ENCODE measurements at regions not wholly inside any gene's neighbourhood (a gene's known extent, or its start where the extent isn't known, plus 50 kb on each side); places are given as distances from the start of the nearest gene placed in this dataset.

DNA sequence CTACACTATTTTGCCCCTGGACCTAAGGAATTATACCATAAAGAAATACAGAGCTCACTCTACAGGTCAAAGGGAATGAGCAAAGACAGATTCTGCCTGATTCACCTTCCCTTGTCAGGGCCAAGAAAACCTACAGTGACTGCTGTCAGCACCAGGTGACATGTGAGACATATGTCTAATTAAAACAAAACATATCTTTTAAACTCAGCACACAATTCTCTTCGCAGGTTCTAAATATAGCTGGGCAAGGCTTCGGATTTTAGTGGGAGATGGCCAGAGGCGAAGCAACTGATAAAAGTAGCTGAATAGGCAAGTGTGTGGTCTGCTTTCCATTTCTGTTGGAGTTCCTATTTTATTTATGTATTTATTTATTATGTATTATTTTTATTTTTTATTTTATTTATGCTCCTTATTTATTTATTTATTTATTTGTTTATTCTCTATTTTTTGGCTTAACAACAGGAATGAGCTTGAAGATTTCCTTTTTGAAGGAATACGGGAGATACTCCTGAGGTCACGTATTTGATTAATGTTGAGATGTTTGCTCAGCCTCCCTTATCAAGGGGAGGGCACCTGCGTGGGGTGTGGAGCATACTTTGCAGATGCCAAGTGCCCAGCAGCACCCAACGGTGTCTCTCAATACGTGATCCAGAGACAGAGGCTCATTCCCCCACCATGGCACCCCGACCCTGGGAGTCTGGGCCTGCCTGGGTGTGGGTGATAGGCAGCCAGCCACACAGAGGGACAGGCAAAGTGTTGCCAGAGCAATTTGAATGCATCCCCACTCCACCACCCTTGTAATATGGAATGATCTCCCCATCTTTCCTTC, 141.8 kb downstream of the RNF152 start:
- 88% methylated on average over 9 of the region's 9 CpGs for WGBS
- Histone ChIP-seq H3K36me3 (no peaks in the 10 kb centered on the region), H3K4me3 (no peak overlapping the region), H3K27me3 (no peaks in the 10 kb centered on the region), H3K4me1 (no peaks in the 10 kb centered on the region), H3K9me3 (no peaks in the 10 kb centered on the region), H3K27ac (no peak overlapping the region)
- TF ChIP-seq, protein P1, sequence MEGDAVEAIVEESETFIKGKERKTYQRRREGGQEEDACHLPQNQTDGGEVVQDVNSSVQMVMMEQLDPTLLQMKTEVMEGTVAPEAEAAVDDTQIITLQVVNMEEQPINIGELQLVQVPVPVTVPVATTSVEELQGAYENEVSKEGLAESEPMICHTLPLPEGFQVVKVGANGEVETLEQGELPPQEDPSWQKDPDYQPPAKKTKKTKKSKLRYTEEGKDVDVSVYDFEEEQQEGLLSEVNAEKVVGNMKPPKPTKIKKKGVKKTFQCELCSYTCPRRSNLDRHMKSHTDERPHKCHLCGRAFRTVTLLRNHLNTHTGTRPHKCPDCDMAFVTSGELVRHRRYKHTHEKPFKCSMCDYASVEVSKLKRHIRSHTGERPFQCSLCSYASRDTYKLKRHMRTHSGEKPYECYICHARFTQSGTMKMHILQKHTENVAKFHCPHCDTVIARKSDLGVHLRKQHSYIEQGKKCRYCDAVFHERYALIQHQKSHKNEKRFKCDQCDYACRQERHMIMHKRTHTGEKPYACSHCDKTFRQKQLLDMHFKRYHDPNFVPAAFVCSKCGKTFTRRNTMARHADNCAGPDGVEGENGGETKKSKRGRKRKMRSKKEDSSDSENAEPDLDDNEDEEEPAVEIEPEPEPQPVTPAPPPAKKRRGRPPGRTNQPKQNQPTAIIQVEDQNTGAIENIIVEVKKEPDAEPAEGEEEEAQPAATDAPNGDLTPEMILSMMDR (IDR thresholded peaks at IDR 0.05) = no peak
- TF ChIP-seq POLR2AphosphoS5 (IDR thresholded peaks at IDR 0.05) (no peak), EP300 (IDR thresholded peaks at IDR 0.05) (no peak), POLR2A (IDR thresholded peaks at IDR 0.05) (no peak)
- no peak for DNase-seq (ENCODE audit: low spot score in 2 of 2)

DNA sequence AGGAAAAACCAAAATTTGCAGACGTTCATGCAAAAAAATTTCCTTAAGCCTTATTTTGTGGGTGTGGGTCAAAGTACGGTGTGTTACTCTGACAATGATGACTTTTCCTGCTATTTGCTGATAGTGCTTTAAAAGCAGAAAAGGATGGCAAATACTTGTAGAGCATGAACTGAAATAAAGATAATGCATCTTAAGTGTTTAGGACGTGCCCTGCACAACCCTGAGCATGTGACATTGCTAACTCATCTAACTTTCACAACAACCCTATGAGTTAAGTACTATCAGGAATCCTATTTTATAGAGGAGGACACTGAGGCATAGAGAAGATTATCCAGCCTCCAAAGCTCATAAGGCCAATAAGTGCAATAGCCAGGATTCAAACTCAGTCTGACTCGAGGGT, 143.3 kb downstream of the RNF152 start:
- H3K27me3 ChIP-seq = no peaks in the 10 kb centered on the region
- no peaks in the 10 kb centered on the region for H3K36me3 ChIP-seq
- H3K4me3 ChIP-seq = no peak overlapping the region
- TF ChIP-seq EP300 (IDR thresholded peaks at IDR 0.05) (no peak), POLR2A (IDR thresholded peaks at IDR 0.05) (no peak)
- no peaks in the 10 kb centered on the region for H3K4me1 ChIP-seq
- 87% methylated on average over 4 of the region's 4 CpGs for WGBS
- no peak overlapping the region for H3K27ac ChIP-seq
- DNase-seq (ENCODE audit: low spot score in 2 of 2) = no peak
- H3K9me3 ChIP-seq = no peaks in the 10 kb centered on the region

DNA sequence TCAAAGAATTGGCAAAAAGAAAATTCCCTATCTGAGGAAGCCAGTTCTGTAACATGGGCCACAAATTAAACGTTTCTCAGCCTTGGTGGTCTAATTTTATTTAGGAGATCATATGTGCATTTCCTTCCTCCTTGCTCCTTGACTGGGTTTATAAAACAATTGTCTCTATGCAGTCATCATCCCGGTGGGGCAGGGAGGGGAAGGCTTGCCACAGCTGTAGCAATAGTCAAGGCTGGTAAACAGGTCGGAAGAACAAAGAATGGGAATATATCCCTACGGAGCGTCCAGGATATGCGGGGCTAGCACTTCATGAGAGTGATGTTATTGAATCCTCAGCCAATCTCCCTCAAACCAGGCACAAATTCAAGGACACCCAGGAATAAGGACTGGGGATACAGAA, 143.8 kb downstream of the RNF152 start:
- no peak for TF ChIP-seq POLR2AphosphoS5 (IDR thresholded peaks at IDR 0.05)
- TF ChIP-seq, protein P1 (IDR thresholded peaks at IDR 0.05) = no peak
- no peak for TF ChIP-seq POLR2A (IDR thresholded peaks at IDR 0.05)
- no peaks in the 10 kb centered on the region for H3K9me3 ChIP-seq
- H3K36me3 ChIP-seq = no peaks in the 10 kb centered on the region
- DNase-seq (ENCODE audit: low spot score in 2 of 2) = no peak
- 70% methylated on average over 6 of the region's 6 CpGs for WGBS
- H3K4me3 ChIP-seq = no peak overlapping the region
- H3K27ac ChIP-seq = no peak overlapping the region
- H3K27me3 ChIP-seq = no peaks in the 10 kb centered on the region
- no peaks in the 10 kb centered on the region for H3K4me1 ChIP-seq

- peaks cover 7% of the 10 kb centered on the region for H3K4me1 ChIP-seq
- no peak overlapping the region for H3K27ac ChIP-seq
- no peaks in the 10 kb centered on the region for H3K9me3 ChIP-seq
- no peak for DNase-seq (ENCODE audit: low spot score in 2 of 2)
- TF ChIP-seq POLR2AphosphoS5 (IDR thresholded peaks at IDR 0.05) (no peak), EP300 (IDR thresholded peaks at IDR 0.05) (no peak), POLR2A (IDR thresholded peaks at IDR 0.05) (no peak)
- TF ChIP-seq, protein P1 (IDR thresholded peaks at IDR 0.05) = no peak
- H3K4me3 ChIP-seq = no peak overlapping the region
- H3K27me3 ChIP-seq = no peaks in the 10 kb centered on the region
- 80% methylated on average over 10 of the region's 10 CpGs for WGBS
- H3K36me3 ChIP-seq = no peaks in the 10 kb centered on the region
These were observed 144.8 kb downstream of the RNF152 start for GRCh38 chr18:61748004-61748403.

DNA sequence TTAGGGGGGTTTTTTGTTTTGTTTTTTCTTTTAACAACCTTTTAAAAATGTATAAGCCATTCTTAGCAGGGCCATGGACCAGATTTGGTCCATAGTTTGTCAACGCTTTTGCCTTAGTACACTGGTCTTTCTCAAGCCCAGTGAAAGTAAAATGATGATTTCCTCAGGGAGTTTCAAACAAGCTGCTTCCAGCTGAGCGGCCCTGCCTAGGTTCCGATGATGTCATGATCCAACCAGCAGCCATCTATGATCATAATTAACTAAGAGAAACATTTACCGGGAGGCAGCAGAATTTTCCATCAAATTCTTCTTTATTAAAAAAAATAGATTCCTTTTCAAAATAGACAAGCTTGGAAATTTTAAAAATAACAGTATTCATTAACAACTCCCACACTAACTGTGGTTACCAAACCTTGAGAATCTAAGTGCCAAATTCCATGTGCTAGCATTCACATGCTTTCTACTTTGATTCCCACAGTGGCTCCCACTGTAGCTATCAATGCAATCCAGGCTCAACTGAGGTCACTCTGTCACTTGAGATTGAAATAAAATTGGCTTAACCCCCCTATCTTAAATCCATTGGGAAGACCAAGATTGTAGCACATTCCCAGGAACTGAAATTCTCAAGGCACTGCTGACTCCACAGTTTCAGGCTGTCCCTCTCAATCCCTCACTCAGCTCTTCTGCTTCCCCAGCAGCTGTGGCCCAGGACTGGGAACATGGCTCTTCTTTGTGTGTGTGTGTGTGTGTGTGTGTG, 148.9 kb downstream of the RNF152 start:
- Histone ChIP-seq H3K27me3 (no peaks in the 10 kb centered on the region), H3K4me3 (no peak overlapping the region), H3K27ac (peak overlapping the region; percentile 64), H3K4me1 (peaks cover 13% of the 10 kb centered on the region), H3K36me3 (no peaks in the 10 kb centered on the region), H3K9me3 (no peaks in the 10 kb centered on the region)
- TF ChIP-seq POLR2AphosphoS5 (IDR thresholded peaks at IDR 0.05) (no peak), POLR2A (IDR thresholded peaks at IDR 0.05) (no peak), EP300 (IDR thresholded peaks at IDR 0.05) (no peak)
- TF ChIP-seq, protein P1 (IDR thresholded peaks at IDR 0.05) = no peak
- 57% methylated on average over 4 of the region's 4 CpGs for WGBS
- DNase-seq (ENCODE audit: low spot score in 2 of 2) = no peak
